ENCODE measurements at regions not wholly inside any gene's neighbourhood (a gene's known extent, or its start where the extent isn't known, plus 50 kb on each side); places are given as distances from the start of the nearest gene placed in this dataset.
A peak's percentile ranks its signal among the peaks of the same experiment; 100 is the strongest.
"Not testable (repeated sequence)": the region's sequence is repeated elsewhere in the genome, so short reads cannot be mapped to it uniquely, and the experiment has no call there.

GRCh38 chr3:187888701-187889100, 143.4 kb upstream of the BCL6 start:
- Histone ChIP-seq H3K4me3 (no peak overlapping the region), H3K4me1 (ENCODE audit: low read depth) (no peaks in the 10 kb centered on the region), H3K27me3 (no peaks in the 10 kb centered on the region), H3K9me3 (ENCODE audit: low read depth) (no peaks in the 10 kb centered on the region), H3K36me3 (no peaks in the 10 kb centered on the region), H3K27ac (no peak overlapping the region)
- TF ChIP-seq CTCF (IDR thresholded peaks at IDR 0.05; ENCODE audit: low read depth, low read length): no peak
- no peak for DNase-seq (ENCODE audit: low read depth in 1 of 2, low spot score in 1 of 2)

GRCh38 chr3:187889106-187889505, 143.8 kb upstream of the BCL6 start:
- no peak for DNase-seq (ENCODE audit: low read depth in 1 of 2, low spot score in 1 of 2)
- H3K9me3 ChIP-seq (ENCODE audit: low read depth): no peaks in the 10 kb centered on the region
- TF ChIP-seq CTCF (IDR thresholded peaks at IDR 0.05; ENCODE audit: low read depth, low read length): no peak
- H3K4me1 ChIP-seq (ENCODE audit: low read depth): no peaks in the 10 kb centered on the region
- H3K27me3 ChIP-seq: no peaks in the 10 kb centered on the region
- no peak overlapping the region for H3K4me3 ChIP-seq
- H3K27ac ChIP-seq: no peak overlapping the region
- H3K36me3 ChIP-seq: no peaks in the 10 kb centered on the region

GRCh38 chr3:187889601-187890404, 144.5 kb upstream of the BCL6 start:
- no peak for TF ChIP-seq CTCF (IDR thresholded peaks at IDR 0.05; ENCODE audit: low read depth, low read length)
- Histone ChIP-seq H3K4me1 (ENCODE audit: low read depth) (no peaks in the 10 kb centered on the region), H3K36me3 (no peaks in the 10 kb centered on the region), H3K9me3 (ENCODE audit: low read depth) (no peaks in the 10 kb centered on the region), H3K27ac (no peak overlapping the region), H3K4me3 (no peak overlapping the region), H3K27me3 (no peaks in the 10 kb centered on the region)
- DNase-seq (ENCODE audit: low read depth in 1 of 2, low spot score in 1 of 2): peak in 1 of 2 donors; percentile 53

GRCh38 chr3:187890405-187890752, 145.1 kb upstream of the BCL6 start:
- H3K27ac ChIP-seq; H3K9me3 ChIP-seq (ENCODE audit: low read depth); H3K4me3 ChIP-seq; DNase-seq (ENCODE audit: low read depth in 1 of 2, low spot score in 1 of 2); H3K4me1 ChIP-seq (ENCODE audit: low read depth); H3K27me3 ChIP-seq; H3K36me3 ChIP-seq: not testable (repeated sequence)

- no peak for TF ChIP-seq CTCF (IDR thresholded peaks at IDR 0.05; ENCODE audit: low read depth, low read length)
Measured at GRCh38 chr3:187896646-187897045, 151.4 kb upstream of the BCL6 start.

GRCh38 chr3:187899246-187899645, 154.0 kb upstream of the BCL6 start:
- Histone ChIP-seq H3K9me3 (ENCODE audit: low read depth) (no peaks in the 10 kb centered on the region), H3K4me3 (no peak overlapping the region), H3K36me3 (no peaks in the 10 kb centered on the region), H3K27me3 (no peaks in the 10 kb centered on the region), H3K27ac (no peak overlapping the region), H3K4me1 (ENCODE audit: low read depth) (no peaks in the 10 kb centered on the region)
- DNase-seq (ENCODE audit: low read depth in 1 of 2, low spot score in 1 of 2): no peak
- TF ChIP-seq CTCF (IDR thresholded peaks at IDR 0.05; ENCODE audit: low read depth, low read length): no peak

More at GRCh38 chr3:187896646-187897045, 151.4 kb upstream of the BCL6 start:
- Histone ChIP-seq H3K27ac (no peak overlapping the region), H3K27me3 (no peaks in the 10 kb centered on the region), H3K36me3 (no peaks in the 10 kb centered on the region), H3K9me3 (ENCODE audit: low read depth) (no peaks in the 10 kb centered on the region), H3K4me3 (no peak overlapping the region), H3K4me1 (ENCODE audit: low read depth) (no peaks in the 10 kb centered on the region)
- no peak for DNase-seq (ENCODE audit: low read depth in 1 of 2, low spot score in 1 of 2)

All from cardiac muscle cell (in vitro differentiated cells and primary cell).